Activated T-cell treated with anti-CD3 and anti-CD28 coated beads, Interleukin-2, amount 50 U/mL, for 24 hours (primary cell): ENCODE measurements at regions not wholly inside any gene's neighbourhood (a gene's known extent, or its start where the extent isn't known, plus 50 kb on each side); places are given as distances from the start of the nearest gene placed in this dataset.
"Not testable (repeated sequence)": the region's sequence is repeated elsewhere in the genome, so short reads cannot be mapped to it uniquely, and the experiment has no call there.

ENCODE experiments used
- DNase-seq: peaks from one replicate; pipeline ENCODE4 v3.0.0-alpha.2; 2020
- H3K27ac Mint-ChIP-seq: 2 replicates; pipeline ENCODE4 v1.8.0; 2020; ENCODE audit warnings: mild to moderate bottlenecking, mixed read lengths
- H3K27me3 Mint-ChIP-seq: 2 replicates; pipeline ENCODE4 v1.8.0; 2020; ENCODE audit warnings: mixed read lengths
- H3K36me3 Mint-ChIP-seq: 2 replicates; pipeline ENCODE4 v1.8.0; 2020; ENCODE audit warnings: low read depth, mixed read lengths
- H3K4me1 Mint-ChIP-seq: 2 replicates; pipeline ENCODE4 v1.8.0; 2020; ENCODE audit warnings: low read depth, mixed read lengths
- H3K4me3 Mint-ChIP-seq: 2 replicates; pipeline ENCODE4 v1.8.0; 2020; ENCODE audit warnings: mild to moderate bottlenecking, moderate library complexity, mixed read lengths
- H3K9me3 Mint-ChIP-seq: 2 replicates; pipeline ENCODE4 v1.8.0; 2020; ENCODE audit warnings: mixed read lengths

GRCh38 chr13:87244256-87244890 lies 426.8 kb upstream of the SLITRK5 start:
- no peak overlapping the region for H3K4me3 Mint-ChIP-seq
- no peak for DNase-seq

GRCh38 chr13:87249847-87250246 lies 421.3 kb upstream of the SLITRK5 start:
- not testable (repeated sequence) for H3K9me3 Mint-ChIP-seq, H3K36me3 Mint-ChIP-seq, H3K27ac Mint-ChIP-seq, DNase-seq, H3K4me3 Mint-ChIP-seq, H3K27me3 Mint-ChIP-seq, H3K4me1 Mint-ChIP-seq

More at GRCh38 chr13:87244256-87244890, 426.8 kb upstream of the SLITRK5 start:
- peaks cover 2% of the 10 kb centered on the region for H3K9me3 Mint-ChIP-seq
- H3K27ac Mint-ChIP-seq: no peak overlapping the region
- no peaks in the 10 kb centered on the region for H3K4me1 Mint-ChIP-seq
- no peaks in the 10 kb centered on the region for H3K36me3 Mint-ChIP-seq
- H3K27me3 Mint-ChIP-seq: no peaks in the 10 kb centered on the region

GRCh38 chr13:87255394-87255793 lies 415.8 kb upstream of the SLITRK5 start:
- no peak for DNase-seq
- Mint-ChIP-seq H3K36me3 (no peaks in the 10 kb centered on the region), H3K9me3 (no peaks in the 10 kb centered on the region), H3K27ac (no peak overlapping the region), H3K27me3 (no peaks in the 10 kb centered on the region), H3K4me3 (no peak overlapping the region), H3K4me1 (no peaks in the 10 kb centered on the region)

GRCh38 chr13:87259479-87260083 lies 411.6 kb upstream of the SLITRK5 start:
- H3K4me3 Mint-ChIP-seq: no peak overlapping the region
- DNase-seq: no peak
- no peaks in the 10 kb centered on the region for H3K27me3 Mint-ChIP-seq
- no peaks in the 10 kb centered on the region for H3K36me3 Mint-ChIP-seq
- no peaks in the 10 kb centered on the region for H3K4me1 Mint-ChIP-seq
- no peaks in the 10 kb centered on the region for H3K9me3 Mint-ChIP-seq
- H3K27ac Mint-ChIP-seq: no peak overlapping the region

GRCh38 chr13:87274209-87274819 lies 396.9 kb upstream of the SLITRK5 start:
- Mint-ChIP-seq H3K36me3 (no peaks in the 10 kb centered on the region), H3K9me3 (no peaks in the 10 kb centered on the region), H3K27ac (no peak overlapping the region), H3K27me3 (no peaks in the 10 kb centered on the region), H3K4me3 (no peak overlapping the region), H3K4me1 (no peaks in the 10 kb centered on the region)
- DNase-seq: no peak

GRCh38 chr13:87280139-87280538 lies 391.0 kb upstream of the SLITRK5 start:
- no peak overlapping the region for H3K27ac Mint-ChIP-seq
- H3K9me3 Mint-ChIP-seq: no peaks in the 10 kb centered on the region
- no peaks in the 10 kb centered on the region for H3K27me3 Mint-ChIP-seq
- DNase-seq: no peak
- H3K4me1 Mint-ChIP-seq: no peaks in the 10 kb centered on the region
- H3K4me3 Mint-ChIP-seq: no peak overlapping the region
- H3K36me3 Mint-ChIP-seq: no peaks in the 10 kb centered on the region

GRCh38 chr13:87287721-87288120 lies 383.4 kb upstream of the SLITRK5 start:
- no peak for DNase-seq
- no peak overlapping the region for H3K4me3 Mint-ChIP-seq
- no peaks in the 10 kb centered on the region for H3K36me3 Mint-ChIP-seq
- H3K27ac Mint-ChIP-seq: no peak overlapping the region
- no peaks in the 10 kb centered on the region for H3K27me3 Mint-ChIP-seq
- H3K9me3 Mint-ChIP-seq: peaks cover 4% of the 10 kb centered on the region
- H3K4me1 Mint-ChIP-seq: no peaks in the 10 kb centered on the region

- DNase-seq: no peak
- Mint-ChIP-seq H3K27me3 (no peaks in the 10 kb centered on the region), H3K4me1 (no peaks in the 10 kb centered on the region)
Observed at GRCh38 chr13:87295636-87296035, 375.5 kb upstream of the SLITRK5 start.

GRCh38 chr13:87302034-87302433 lies 369.1 kb upstream of the SLITRK5 start:
- no peaks in the 10 kb centered on the region for H3K36me3 Mint-ChIP-seq
- no peaks in the 10 kb centered on the region for H3K4me1 Mint-ChIP-seq
- H3K9me3 Mint-ChIP-seq: peaks cover 4% of the 10 kb centered on the region
- H3K27me3 Mint-ChIP-seq: no peaks in the 10 kb centered on the region
- no peak for DNase-seq
- no peak overlapping the region for H3K27ac Mint-ChIP-seq
- no peak overlapping the region for H3K4me3 Mint-ChIP-seq

More at GRCh38 chr13:87295636-87296035, 375.5 kb upstream of the SLITRK5 start:
- peaks cover 5% of the 10 kb centered on the region for H3K9me3 Mint-ChIP-seq
- H3K4me3 Mint-ChIP-seq: no peak overlapping the region
- no peak overlapping the region for H3K27ac Mint-ChIP-seq
- H3K36me3 Mint-ChIP-seq: no peaks in the 10 kb centered on the region

GRCh38 chr13:87302931-87303330 lies 368.2 kb upstream of the SLITRK5 start:
- no peak for DNase-seq
- Mint-ChIP-seq H3K27me3 (no peaks in the 10 kb centered on the region), H3K27ac (no peak overlapping the region), H3K9me3 (peaks cover 6% of the 10 kb centered on the region), H3K36me3 (no peaks in the 10 kb centered on the region), H3K4me3 (no peak overlapping the region), H3K4me1 (no peaks in the 10 kb centered on the region)

- H3K9me3 Mint-ChIP-seq: peaks cover 2% of the 10 kb centered on the region
- H3K4me1 Mint-ChIP-seq: no peaks in the 10 kb centered on the region
- H3K36me3 Mint-ChIP-seq: no peaks in the 10 kb centered on the region
- no peak overlapping the region for H3K4me3 Mint-ChIP-seq
- DNase-seq: no peak
- H3K27me3 Mint-ChIP-seq: no peaks in the 10 kb centered on the region
- H3K27ac Mint-ChIP-seq: no peak overlapping the region
Observed at GRCh38 chr13:87311165-87311564, 360.0 kb upstream of the SLITRK5 start.

- Mint-ChIP-seq H3K36me3 (no peaks in the 10 kb centered on the region), H3K27me3 (no peaks in the 10 kb centered on the region), H3K27ac (no peak overlapping the region), H3K9me3 (no peaks in the 10 kb centered on the region), H3K4me1 (no peaks in the 10 kb centered on the region), H3K4me3 (no peak overlapping the region)
- no peak for DNase-seq
Observed at GRCh38 chr13:87314822-87315221, 356.3 kb upstream of the SLITRK5 start.

- Mint-ChIP-seq H3K27ac (no peak overlapping the region), H3K36me3 (no peaks in the 10 kb centered on the region), H3K27me3 (no peaks in the 10 kb centered on the region), H3K9me3 (no peaks in the 10 kb centered on the region), H3K4me3 (no peak overlapping the region), H3K4me1 (no peaks in the 10 kb centered on the region)
- DNase-seq: no peak
Observed at GRCh38 chr13:87322386-87322785, 348.8 kb upstream of the SLITRK5 start.

GRCh38 chr13:87324558-87324957 lies 346.6 kb upstream of the SLITRK5 start:
- no peaks in the 10 kb centered on the region for H3K27me3 Mint-ChIP-seq
- H3K9me3 Mint-ChIP-seq: peaks cover 2% of the 10 kb centered on the region
- DNase-seq: no peak
- H3K4me3 Mint-ChIP-seq: no peak overlapping the region
- no peaks in the 10 kb centered on the region for H3K4me1 Mint-ChIP-seq
- no peak overlapping the region for H3K27ac Mint-ChIP-seq
- no peaks in the 10 kb centered on the region for H3K36me3 Mint-ChIP-seq

GRCh38 chr13:87331178-87331577 lies 340.0 kb upstream of the SLITRK5 start:
- Mint-ChIP-seq H3K4me1 (no peaks in the 10 kb centered on the region), H3K36me3 (no peaks in the 10 kb centered on the region), H3K27me3 (no peaks in the 10 kb centered on the region), H3K9me3 (peaks cover 12% of the 10 kb centered on the region), H3K4me3 (no peak overlapping the region), H3K27ac (no peak overlapping the region)
- no peak for DNase-seq
